ENCODE measurements at regions not wholly inside any gene's neighbourhood (a gene's known extent, or its start where the extent isn't known, plus 50 kb on each side); places are given as distances from the start of the nearest gene placed in this dataset.
"Not testable (repeated sequence)": the region's sequence is repeated elsewhere in the genome, so short reads cannot be mapped to it uniquely, and the experiment has no call there.

DNA sequence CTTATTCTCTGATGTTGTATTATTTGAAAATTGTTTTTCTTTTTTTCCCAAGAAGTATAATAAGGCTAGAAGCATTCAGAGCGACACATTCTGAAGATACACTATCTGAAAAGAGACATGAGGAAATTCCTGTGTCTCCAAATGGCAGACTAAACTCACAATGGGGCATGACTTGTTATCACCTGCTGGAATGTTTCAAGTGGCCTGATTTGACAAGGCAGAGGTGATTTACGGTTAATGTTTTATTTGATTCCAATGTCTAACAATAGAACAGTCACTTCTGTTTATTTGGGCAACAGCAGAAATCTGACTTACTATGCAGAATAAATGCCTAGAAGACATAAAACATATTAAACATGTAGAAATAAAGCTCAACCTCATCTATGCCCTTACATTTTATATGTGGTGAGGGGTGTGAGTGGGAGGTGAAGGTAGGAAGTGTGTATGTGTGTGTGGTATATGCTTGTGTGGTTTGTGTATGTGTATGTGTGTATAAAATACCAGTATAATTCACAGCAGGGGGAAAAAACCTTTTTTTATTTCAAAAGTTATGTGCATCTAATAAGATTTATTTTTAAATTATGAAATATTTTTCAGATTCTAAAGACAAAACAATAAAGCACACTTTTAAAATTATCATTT, 1051.7 kb downstream of the ROBO2 start:
- no peaks in the 10 kb centered on the region for H3K36me3 ChIP-seq (ENCODE audit: insufficient read depth, low read length)
- TF ChIP-seq, protein P1, sequence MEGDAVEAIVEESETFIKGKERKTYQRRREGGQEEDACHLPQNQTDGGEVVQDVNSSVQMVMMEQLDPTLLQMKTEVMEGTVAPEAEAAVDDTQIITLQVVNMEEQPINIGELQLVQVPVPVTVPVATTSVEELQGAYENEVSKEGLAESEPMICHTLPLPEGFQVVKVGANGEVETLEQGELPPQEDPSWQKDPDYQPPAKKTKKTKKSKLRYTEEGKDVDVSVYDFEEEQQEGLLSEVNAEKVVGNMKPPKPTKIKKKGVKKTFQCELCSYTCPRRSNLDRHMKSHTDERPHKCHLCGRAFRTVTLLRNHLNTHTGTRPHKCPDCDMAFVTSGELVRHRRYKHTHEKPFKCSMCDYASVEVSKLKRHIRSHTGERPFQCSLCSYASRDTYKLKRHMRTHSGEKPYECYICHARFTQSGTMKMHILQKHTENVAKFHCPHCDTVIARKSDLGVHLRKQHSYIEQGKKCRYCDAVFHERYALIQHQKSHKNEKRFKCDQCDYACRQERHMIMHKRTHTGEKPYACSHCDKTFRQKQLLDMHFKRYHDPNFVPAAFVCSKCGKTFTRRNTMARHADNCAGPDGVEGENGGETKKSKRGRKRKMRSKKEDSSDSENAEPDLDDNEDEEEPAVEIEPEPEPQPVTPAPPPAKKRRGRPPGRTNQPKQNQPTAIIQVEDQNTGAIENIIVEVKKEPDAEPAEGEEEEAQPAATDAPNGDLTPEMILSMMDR (conservative IDR thresholded peaks at IDR 0.05; ENCODE audit: low read length) = no peak
- no peak for TF ChIP-seq EZH2phosphoT487 (IDR thresholded peaks at IDR 0.05; ENCODE audit: borderline replicate concordance, low read depth, low read length)
- ChIA-PET POLR2A (no interaction called here), CTCF (ENCODE audit: unreplicated experiment) (no interaction called here)
- no peaks in the 10 kb centered on the region for H4K20me1 ChIP-seq (ENCODE audit: insufficient read depth, low read length)
- H3K79me2 ChIP-seq (ENCODE audit: insufficient read depth, low read depth, low read length) = no peaks in the 10 kb centered on the region
- intact Hi-C loops (cut with micrococcal nuclease; ENCODE audit: unreplicated experiment) = no loop called here
- no peak for DNase-seq (ENCODE audit: low spot score)
- H3K9me2 ChIP-seq (ENCODE audit: insufficient read depth, low read length) = no peaks in the 10 kb centered on the region
- H3K9me3 ChIP-seq (ENCODE audit: low read length) = no peaks in the 10 kb centered on the region
- H3K4me2 ChIP-seq (ENCODE audit: low read length) = no peak overlapping the region
- no peak overlapping the region for H2AFZ ChIP-seq (ENCODE audit: low read length)
- no peaks in the 10 kb centered on the region for H3K4me1 ChIP-seq (ENCODE audit: insufficient read depth, low read length, poor library complexity, severe bottlenecking)
- no peak overlapping the region for H3K27ac ChIP-seq (ENCODE audit: low read depth, low read length, poor library complexity, severe bottlenecking)
- no peak overlapping the region for H3K4me3 ChIP-seq (ENCODE audit: low read depth, low read length, poor library complexity, severe bottlenecking)
- BruUV-seq (replicated peaks) = no TSS peak

DNA sequence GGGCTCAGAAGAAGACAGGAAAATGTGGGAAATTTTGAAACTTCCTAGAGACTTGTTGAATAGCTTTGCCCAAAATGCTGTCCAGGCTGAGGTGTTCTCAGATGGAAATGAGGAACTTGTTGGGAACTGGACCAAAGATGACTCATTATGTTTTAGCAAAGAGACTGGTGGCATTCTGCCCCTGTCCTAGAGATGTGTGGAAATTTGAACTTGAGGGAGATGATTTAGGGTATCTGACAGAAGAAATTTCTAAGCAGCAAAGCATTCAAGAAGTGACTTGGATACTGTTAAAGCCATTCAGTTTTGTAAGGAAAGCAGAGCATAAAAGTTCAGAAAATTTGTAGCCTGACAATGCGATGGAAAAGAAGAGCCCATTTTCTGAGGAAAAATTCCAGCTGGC, 1052.7 kb downstream of the ROBO2 start:
- H4K20me1 ChIP-seq (ENCODE audit: insufficient read depth, low read length); H3K4me1 ChIP-seq (ENCODE audit: insufficient read depth, low read length, poor library complexity, severe bottlenecking); H3K79me2 ChIP-seq (ENCODE audit: insufficient read depth, low read depth, low read length); CTCF ChIA-PET (ENCODE audit: unreplicated experiment); DNase-seq (ENCODE audit: low spot score); H3K9me3 ChIP-seq (ENCODE audit: low read length); H3K27ac ChIP-seq (ENCODE audit: low read depth, low read length, poor library complexity, severe bottlenecking); intact Hi-C loops (cut with micrococcal nuclease; ENCODE audit: unreplicated experiment); H2AFZ ChIP-seq (ENCODE audit: low read length); POLR2A ChIA-PET; H3K36me3 ChIP-seq (ENCODE audit: insufficient read depth, low read length); BruUV-seq (replicated peaks); H3K4me3 ChIP-seq (ENCODE audit: low read depth, low read length, poor library complexity, severe bottlenecking); H3K9me2 ChIP-seq (ENCODE audit: insufficient read depth, low read length); H3K4me2 ChIP-seq (ENCODE audit: low read length): not testable (repeated sequence)

DNA sequence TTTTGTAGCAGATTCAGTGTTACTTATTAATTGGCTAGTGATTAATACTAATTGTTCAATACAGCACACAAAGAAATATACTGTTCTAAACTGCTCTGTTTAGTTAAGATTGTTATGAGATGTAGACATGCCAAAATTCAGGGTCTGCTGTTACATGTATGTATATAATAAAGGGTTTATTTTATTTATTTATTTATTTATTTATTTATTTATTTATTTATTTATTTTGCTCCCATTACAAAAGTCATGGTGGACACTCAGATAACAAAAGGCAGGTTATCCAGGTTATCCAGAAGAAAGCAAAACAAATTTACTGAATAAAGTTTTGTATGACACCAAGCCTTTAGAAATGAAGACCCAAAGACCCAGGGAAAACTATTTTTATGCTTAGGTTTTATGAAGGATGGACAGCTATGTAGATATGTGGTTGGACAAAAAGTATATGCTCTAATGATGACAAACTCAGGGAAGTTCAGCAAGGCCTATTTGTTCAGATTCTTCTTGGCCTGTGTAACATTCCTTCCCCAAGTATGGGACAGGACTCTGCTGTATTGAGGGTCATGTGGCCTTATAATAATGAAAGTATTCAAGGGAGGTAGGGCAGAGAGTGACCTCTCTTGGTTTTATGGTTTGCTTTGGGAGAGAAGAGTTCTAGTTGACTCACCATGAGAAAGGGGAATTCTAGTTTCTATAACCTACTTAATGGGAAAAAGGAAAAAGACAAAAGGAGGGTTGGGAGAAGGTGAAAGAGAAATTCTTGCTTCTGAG, 1056.8 kb downstream of the ROBO2 start:
- 0 out of 2 replicates have a peak, but pooled peaks cover 3% of the 10 kb centered on the region for H3K9me3 ChIP-seq (ENCODE audit: low read length)
- no peaks in the 10 kb centered on the region for H3K36me3 ChIP-seq (ENCODE audit: insufficient read depth, low read length)
- H3K27ac ChIP-seq (ENCODE audit: low read depth, low read length, poor library complexity, severe bottlenecking) = no peak overlapping the region
- ChIA-PET CTCF (ENCODE audit: unreplicated experiment) (no interaction called here), POLR2A (no interaction called here)
- no peak for DNase-seq (ENCODE audit: low spot score)
- no peaks in the 10 kb centered on the region for H3K4me1 ChIP-seq (ENCODE audit: insufficient read depth, low read length, poor library complexity, severe bottlenecking)
- BruUV-seq (replicated peaks) = no TSS peak
- H3K4me3 ChIP-seq (ENCODE audit: low read depth, low read length, poor library complexity, severe bottlenecking) = no peak overlapping the region
- no peak overlapping the region for H2AFZ ChIP-seq (ENCODE audit: low read length)
- H4K20me1 ChIP-seq (ENCODE audit: insufficient read depth, low read length) = no peaks in the 10 kb centered on the region
- TF ChIP-seq EZH2phosphoT487 (IDR thresholded peaks at IDR 0.05; ENCODE audit: borderline replicate concordance, low read depth, low read length) = no peak
- TF ChIP-seq, protein P1 (conservative IDR thresholded peaks at IDR 0.05; ENCODE audit: low read length) = no peak
- no peaks in the 10 kb centered on the region for H3K79me2 ChIP-seq (ENCODE audit: insufficient read depth, low read depth, low read length)
- intact Hi-C loops (cut with micrococcal nuclease; ENCODE audit: unreplicated experiment) = no loop called here
- no peaks in the 10 kb centered on the region for H3K9me2 ChIP-seq (ENCODE audit: insufficient read depth, low read length)
- no peak overlapping the region for H3K4me2 ChIP-seq (ENCODE audit: low read length)
